Ovary (tissue), 7 donors: ENCODE measurements at regions not wholly inside any gene's neighbourhood (a gene's known extent, or its start where the extent isn't known, plus 50 kb on each side); places are given as distances from the start of the nearest gene placed in this dataset.

ENCODE experiments used
- DNase-seq, 5 donors: peaks; one replicate each; pipeline ENCODE4 v3.0.0-alpha.2; 2019 to 2020
- H3K27ac ChIP-seq, 2 donors: fragments of 200-600 bp; one replicate each; pipeline versions ENCODE4 v1.5.1 to v1.8.0; 2019 to 2022
- H3K27me3 ChIP-seq: fragments of 200-600 bp; one replicate; pipeline ENCODE4 v1.8.0; 2022
- H3K36me3 ChIP-seq: fragments of 200-600 bp; sonication (generic); one replicate; pipeline ENCODE4 v1.5.1; 2019
- H3K4me1 ChIP-seq: one replicate; pipeline ENCODE4 v1.8.1; 2013; ENCODE audit warnings: mild to moderate bottlenecking, moderate library complexity; ENCODE audit not compliant: insufficient read depth
- H3K4me3 ChIP-seq: fragments of 200-600 bp; sonication (generic); one replicate; pipeline ENCODE4 v1.5.1; 2017
- H3K9me3 ChIP-seq, 2 donors: fragments of 200-600 bp in 1 of 2; sonication (generic) in 1 of 2; one replicate each; pipeline versions ENCODE4 v1.5.1 to v1.8.1; 2013 to 2019; ENCODE audit warnings: mild to moderate bottlenecking in 1 of 2, moderate library complexity in 1 of 2
- CTCF ChIP-seq, 3 donors: fragments of 450-650 bp in 2 of 3; fragments of 200-600 bp in 1 of 3; IDR thresholded peaks; one replicate each; pipeline versions ENCODE4 v1.5.1 to v1.8.0; 2016 to 2022; ENCODE audit warnings: antibody characterized with exemption in 3 of 3, mild to moderate bottlenecking in 1 of 3
- EP300 ChIP-seq: sonication (generic); formaldehyde crosslinking; IDR thresholded peaks from one replicate; pipeline ENCODE4 v1.6.1; 2017; ENCODE audit warnings: antibody characterized with exemption
- POLR2A ChIP-seq: fragments of 450-650 bp; IDR thresholded peaks from one replicate; pipeline ENCODE4 v1.6.1; 2017; ENCODE audit warnings: antibody characterized with exemption, mild to moderate bottlenecking, moderate library complexity
- WGBS, 3 donors: extraction: QIAGEN DNeasy Blood & Tissue Kit in 1 of 3; methylation state at CpG; one replicate each; pipeline versions ENCODE4 v1.1.5 to v1.1.7; 2013 to 2017; 5-methylcytosine and 5-hydroxymethylcytosine counted together
- intact Hi-C, 4 donors: fragments of 100-400 bp; cut with DNase I; formaldehyde crosslinking; loops; one replicate each; pipeline versions ENCODE4 v1.11.0 to v1.15.1; 2022 to 2023
- donor health status: DM: no; HTN: no; CAD: no; lungs with moderate emphysema.
- donor health status: DM: no; HTN: no; CAD: no.
- donor health status: Bipolar disorder and iron deficiency.
- donor health status: DM: no; HTN: no; CAD: no.
- donor health status: DM: yes; HTN: yes; CAD: no.

- 72 to 83% (median 79%) methylated on average over 2 of the region's 2 CpGs for WGBS, 3 donors
- Histone ChIP-seq H3K27ac (no peak overlapping the region), H3K36me3 (no peaks in the 10 kb centered on the region), H3K27me3 (no peaks in the 10 kb centered on the region), H3K4me1 (no peaks in the 10 kb centered on the region), H3K9me3 (no peaks in the 10 kb centered on the region), H3K4me3 (no peak overlapping the region)
- intact Hi-C loops: no loop called here
- TF ChIP-seq POLR2A (no peak), EP300 (no peak), CTCF (IDR thresholded peaks at IDR 0.05) (no peak)
- no peak for DNase-seq
Observed at GRCh38 chr4:178387756-178388155, 945.5 kb upstream of the AGA start.

- DNase-seq: no peak
- 71 to 85% (median 76%) methylated on average over 1 of the region's 1 CpG for WGBS, 3 donors
- intact Hi-C loops: no loop called here
- no peaks in the 10 kb centered on the region for H3K27me3 ChIP-seq
- no peak for TF ChIP-seq POLR2A
- TF ChIP-seq CTCF (IDR thresholded peaks at IDR 0.05): no peak
- no peak for TF ChIP-seq EP300
- no peaks in the 10 kb centered on the region for H3K36me3 ChIP-seq
- no peak overlapping the region for H3K4me3 ChIP-seq
- no peak overlapping the region for H3K27ac ChIP-seq
- no peaks in the 10 kb centered on the region for H3K4me1 ChIP-seq
- no peaks in the 10 kb centered on the region for H3K9me3 ChIP-seq
Observed at GRCh38 chr4:178395798-178396197, 953.6 kb upstream of the AGA start.

- no peak for DNase-seq
- intact Hi-C loops: no loop called here
- no peaks in the 10 kb centered on the region for H3K27me3 ChIP-seq
- H3K9me3 ChIP-seq: no peaks in the 10 kb centered on the region
- no peak overlapping the region for H3K27ac ChIP-seq
- H3K36me3 ChIP-seq: no peaks in the 10 kb centered on the region
- H3K4me3 ChIP-seq: no peak overlapping the region
- TF ChIP-seq EP300: no peak
- no peak for TF ChIP-seq CTCF (IDR thresholded peaks at IDR 0.05)
- no peak for TF ChIP-seq POLR2A
- no peaks in the 10 kb centered on the region for H3K4me1 ChIP-seq
- 85 to 92% (median 86%) methylated on average over 1 of the region's 1 CpG for WGBS, 3 donors
Observed at GRCh38 chr4:178412455-178412854, 970.2 kb upstream of the AGA start.

- Histone ChIP-seq H3K27me3 (no peaks in the 10 kb centered on the region), H3K4me3 (no peak overlapping the region), H3K27ac (no peak overlapping the region), H3K4me1 (no peaks in the 10 kb centered on the region), H3K36me3 (no peaks in the 10 kb centered on the region), H3K9me3 (no peaks in the 10 kb centered on the region)
- no peak for DNase-seq
- WGBS, 3 donors: 50 to 67% (median 62%) methylated on average over 4 of the region's 4 CpGs
- intact Hi-C loops: no loop called here
- TF ChIP-seq POLR2A (no peak), CTCF (IDR thresholded peaks at IDR 0.05) (no peak), EP300 (no peak)
Observed at GRCh38 chr4:178414042-178414441, 971.8 kb upstream of the AGA start.
